Posterior cingulate gyrus (tissue), 11 donors: ENCODE measurements at regions not wholly inside any gene's neighbourhood (a gene's known extent, or its start where the extent isn't known, plus 50 kb on each side); places are given as distances from the start of the nearest gene placed in this dataset.

ENCODE experiments used
- DNase-seq, 10 donors: peaks; one replicate each; pipeline versions ENCODE4 v3.0.0 to v3.0.0-alpha.2; 2020 to 2021; ENCODE audit warnings: mixed read lengths in 3 of 10
- intact Hi-C: fragments of 100-400 bp; cut with DNase I; formaldehyde crosslinking; loops from one replicate; pipeline ENCODE4 v1.15.1; 2023

DNA sequence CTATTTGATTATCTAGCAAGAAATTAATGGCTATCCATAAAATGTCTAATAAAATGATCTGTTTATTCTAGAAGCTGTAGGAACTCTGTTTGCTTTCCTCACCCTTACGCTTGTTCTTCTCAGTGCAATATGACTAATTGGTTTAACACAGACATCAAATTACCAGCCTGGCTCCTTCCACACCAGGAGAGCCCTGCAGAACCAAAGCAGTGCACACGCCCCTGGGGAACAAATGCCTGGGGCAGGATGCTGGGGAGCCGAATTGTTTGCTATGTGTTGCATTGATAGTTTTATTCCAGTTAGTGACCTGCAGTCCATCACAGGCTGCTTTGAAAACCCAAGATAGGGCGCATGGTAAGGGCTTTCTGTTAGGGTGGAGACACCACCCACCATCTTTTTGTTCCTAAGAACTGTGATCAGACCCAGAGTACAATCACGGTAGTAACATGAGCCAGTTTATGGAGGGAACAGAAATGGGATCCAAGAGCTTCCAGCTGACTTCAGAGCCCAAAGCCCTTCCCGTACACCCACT lies 126.4 kb upstream of the CD93 start:
- intact Hi-C loops = no loop called here
- DNase-seq = no peak

DNA sequence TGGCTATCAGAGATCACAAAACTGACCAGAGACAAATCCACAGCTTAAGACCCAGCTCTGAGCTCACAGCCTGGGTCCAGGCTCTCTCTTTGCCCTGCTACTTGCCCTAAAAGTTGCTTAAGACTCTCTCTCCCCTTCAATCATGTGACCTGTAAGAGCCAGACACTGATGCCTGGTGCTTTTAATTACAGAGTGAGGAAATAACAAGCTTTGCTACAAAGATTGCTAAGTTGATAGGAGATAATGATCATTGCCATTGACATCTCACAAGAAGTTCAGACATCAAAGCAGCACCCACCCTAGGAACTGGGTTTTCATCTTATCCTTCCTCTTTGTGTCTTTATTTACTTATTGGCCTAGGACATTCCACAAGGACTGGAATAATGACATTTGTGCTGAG lies 125.9 kb upstream of the CD93 start:
- intact Hi-C loops = no loop called here
- DNase-seq = no peak

DNA sequence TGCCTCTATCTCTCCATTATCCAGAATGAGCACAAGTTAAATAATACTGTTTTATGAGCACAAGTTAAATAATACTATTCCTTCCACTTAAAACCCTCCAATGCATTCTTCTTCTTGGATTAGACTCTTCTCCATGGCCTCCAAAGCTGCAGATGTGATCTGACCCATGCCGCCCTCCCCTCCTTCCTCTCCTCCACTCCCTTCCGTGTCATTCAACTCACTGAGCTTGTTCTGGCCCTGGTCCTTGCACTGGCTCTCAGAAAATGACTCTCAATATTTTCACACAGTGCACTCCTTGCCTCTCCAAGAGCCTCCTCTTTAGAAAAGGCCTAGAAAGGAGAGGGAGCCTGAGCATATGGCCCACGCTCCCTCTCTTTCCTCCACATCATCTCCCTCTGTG lies 125.0 kb upstream of the CD93 start:
- intact Hi-C loops = no loop called here
- DNase-seq = no peak

DNA sequence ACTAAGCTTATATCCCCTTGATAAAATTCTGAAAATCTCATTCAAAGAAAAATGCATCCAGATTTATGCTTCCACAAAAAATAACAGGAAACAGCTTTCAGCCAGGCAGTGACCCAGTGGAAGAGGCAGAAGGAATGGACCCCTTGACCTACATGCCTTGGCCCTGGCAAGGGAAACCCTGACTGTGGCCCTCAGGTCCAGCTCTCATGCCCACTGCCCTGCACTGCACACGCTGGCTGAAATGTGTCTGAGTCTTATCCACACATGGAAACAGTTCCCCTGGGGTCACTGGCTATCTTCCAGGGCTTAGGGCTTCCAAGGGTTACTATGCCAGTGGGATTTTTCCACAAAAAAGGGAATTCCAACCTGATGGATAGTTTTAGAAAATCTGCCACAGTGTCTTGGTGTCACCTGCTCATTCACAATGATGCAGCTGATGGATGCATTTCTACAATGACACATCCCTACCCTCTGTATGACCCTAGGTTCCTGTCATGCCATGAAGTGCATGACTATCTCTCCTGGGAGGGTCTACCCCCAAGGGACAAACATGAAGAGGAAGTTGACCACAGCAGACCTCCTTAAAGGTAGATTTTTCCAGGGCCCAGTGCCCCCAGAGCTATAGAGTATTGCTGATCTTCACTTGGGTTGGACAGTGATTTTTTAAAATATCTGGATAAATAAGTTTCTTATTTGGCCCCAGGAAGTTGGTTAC lies 121.9 kb upstream of the CD93 start:
- intact Hi-C loops = no loop called here
- no peak for DNase-seq

DNA sequence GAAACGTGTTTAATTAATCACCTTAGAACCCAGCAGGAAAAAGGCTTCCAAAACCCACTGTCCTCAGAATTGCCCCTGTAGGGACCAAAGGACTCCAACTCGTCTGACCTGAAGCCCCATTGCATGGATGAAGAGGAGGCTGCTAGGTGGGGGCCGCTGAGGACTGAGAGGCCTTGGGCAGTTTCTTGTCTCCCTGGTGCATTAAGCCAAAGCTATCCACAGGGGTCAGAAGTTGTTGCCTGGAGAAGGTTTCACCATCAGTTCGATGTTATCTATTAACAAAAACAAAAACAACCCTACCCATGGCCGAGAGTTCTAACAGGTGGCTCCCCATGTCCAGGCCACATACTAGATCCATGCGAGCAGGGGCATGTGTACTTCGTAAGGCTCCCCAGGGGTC lies 120.9 kb upstream of the CD93 start:
- no peak for DNase-seq
- intact Hi-C loops = no loop called here

DNA sequence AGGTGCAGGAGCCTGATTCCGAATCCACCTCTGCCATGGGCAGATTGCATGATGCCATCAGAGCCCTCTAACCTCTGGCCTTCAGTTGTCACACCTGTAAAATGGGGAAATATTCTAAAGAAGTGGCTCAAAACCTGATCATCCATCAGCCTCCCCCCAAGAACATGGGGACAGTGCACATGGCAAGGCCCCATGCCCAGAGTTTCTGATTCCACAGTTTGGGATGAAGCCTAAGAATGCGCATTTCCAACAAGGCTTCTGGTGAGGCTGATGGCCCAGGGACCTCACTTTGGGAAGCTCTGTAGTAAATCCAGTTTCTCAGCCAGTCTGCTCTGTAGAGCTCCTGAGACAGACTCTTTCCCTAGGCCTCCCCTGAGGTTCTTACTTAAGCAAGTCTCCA lies 119.9 kb upstream of the CD93 start:
- no peak for DNase-seq
- intact Hi-C loops = no loop called here

DNA sequence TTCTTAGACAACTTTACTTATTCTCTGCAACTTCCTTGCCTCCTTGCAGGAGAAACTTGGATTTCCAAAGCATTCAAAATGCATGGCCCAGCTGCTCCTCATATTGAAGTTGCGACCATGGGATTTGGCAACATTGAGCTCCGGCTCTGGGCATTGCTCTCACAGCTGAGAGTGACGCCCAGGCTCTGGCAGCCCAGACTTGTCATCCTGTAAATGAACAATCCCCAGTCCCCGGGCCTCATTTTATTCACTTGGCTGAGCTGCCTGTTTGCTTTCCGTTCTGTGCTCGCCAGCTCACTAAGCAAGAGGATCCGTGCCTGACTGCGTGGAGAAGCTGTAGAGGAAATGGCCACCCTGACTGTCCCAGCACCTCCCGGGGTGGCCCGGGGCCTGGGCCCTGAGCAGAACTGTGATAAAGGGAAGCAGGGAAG lies 119.5 kb upstream of the CD93 start:
- peak; percentile 49 to 95 (median 72) for DNase-seq
- intact Hi-C loops = no loop called here

DNA sequence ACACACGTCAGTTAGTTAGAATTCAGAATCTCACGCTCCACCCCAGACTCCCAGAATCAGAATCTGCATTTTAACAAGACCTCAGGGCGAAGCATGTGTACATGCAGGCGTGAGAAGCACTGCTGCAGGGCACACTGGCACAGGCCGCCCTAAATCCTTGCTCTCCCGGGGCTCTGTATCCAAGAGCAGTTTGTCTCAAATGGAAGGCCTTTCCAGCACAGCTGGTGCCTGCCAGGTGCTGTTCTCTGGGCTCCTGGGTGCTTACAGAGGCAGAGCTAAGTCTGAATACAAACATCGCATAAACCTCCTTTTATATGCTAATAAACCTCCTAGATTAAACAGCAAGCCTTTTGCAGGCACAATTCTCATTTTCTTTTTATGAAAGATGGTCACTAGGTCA lies 119.1 kb upstream of the CD93 start:
- DNase-seq = peak in 6 of 10 donors; percentile 27 to 89 (median 51)
- intact Hi-C loops = no loop called here

DNA sequence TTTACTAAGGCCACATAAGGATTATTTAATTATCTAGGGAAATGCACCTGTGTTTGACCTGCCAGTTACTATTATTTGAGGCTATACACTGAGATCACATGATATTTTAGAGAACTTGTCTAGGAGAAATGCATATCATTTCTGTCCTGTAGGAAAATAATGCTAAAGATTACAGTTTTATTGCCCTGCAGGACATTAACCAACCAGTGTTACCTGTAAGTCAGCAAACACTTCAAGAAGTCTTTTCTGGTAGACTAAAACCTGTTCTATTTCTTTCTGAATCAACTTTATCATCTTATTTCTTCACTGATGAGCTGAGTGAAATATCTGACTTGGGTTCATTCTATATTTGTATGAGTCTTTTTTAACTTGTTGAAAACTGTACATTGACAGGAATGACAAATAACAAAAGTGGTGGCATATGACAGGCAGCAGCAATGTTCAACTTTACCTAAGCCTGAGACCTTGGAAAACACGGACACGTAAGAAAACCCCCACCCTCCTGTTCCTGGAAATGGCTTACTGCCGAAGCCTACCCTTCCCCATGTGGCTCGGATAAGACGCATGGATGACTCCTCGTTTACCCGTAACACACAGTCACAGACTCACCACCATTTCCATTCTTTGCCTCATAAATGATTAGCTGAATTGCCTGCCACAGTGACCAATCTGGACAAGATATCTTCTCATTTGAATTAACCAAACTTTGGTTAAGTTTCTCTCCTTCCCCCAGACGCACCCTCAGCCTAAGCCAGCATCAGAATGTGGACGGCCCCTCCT lies 118.0 kb upstream of the CD93 start:
- no peak for DNase-seq
- intact Hi-C loops = no loop called here

DNA sequence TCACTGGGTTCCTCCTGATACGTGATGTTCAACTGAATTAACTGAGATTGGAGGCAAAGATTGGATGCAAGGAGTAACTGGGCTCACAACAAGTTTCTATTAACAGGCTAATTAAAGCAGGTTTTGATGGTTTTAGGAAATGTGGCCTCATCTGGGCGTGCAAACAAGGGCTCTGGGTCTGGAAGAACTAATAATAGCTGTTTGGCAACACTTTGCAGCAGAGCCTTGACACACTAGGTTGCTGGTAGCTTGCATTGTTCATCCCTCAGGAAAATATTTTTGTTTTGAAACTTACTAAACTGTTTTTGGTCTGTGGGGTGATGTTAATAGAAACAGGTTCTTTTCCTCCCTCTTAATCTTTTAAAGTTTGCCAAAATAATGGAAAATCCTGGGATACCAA lies 117.2 kb upstream of the CD93 start:
- no peak for DNase-seq
- intact Hi-C loops = no loop called here

DNA sequence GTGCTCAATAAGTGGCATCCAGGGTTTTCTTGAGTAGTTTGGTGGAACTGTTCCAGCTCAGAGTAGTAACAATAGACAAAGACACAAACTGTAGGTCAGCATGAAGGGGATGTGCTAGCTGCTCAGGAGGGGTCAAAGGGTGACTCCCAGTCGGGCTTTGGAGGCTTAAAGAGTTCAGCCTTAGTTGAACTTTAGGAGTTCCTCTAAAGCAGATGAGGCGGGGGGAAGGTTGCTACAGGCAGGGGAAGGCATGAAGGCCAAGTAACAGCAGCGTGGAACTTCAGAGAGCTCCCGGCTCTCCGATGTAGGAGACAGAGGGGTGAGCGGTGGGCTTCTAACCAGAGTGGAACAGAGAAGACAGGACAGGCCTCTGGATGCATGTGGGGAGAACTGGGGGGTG lies 115.5 kb upstream of the CD93 start:
- no peak for DNase-seq
- intact Hi-C loops = no loop called here

DNA sequence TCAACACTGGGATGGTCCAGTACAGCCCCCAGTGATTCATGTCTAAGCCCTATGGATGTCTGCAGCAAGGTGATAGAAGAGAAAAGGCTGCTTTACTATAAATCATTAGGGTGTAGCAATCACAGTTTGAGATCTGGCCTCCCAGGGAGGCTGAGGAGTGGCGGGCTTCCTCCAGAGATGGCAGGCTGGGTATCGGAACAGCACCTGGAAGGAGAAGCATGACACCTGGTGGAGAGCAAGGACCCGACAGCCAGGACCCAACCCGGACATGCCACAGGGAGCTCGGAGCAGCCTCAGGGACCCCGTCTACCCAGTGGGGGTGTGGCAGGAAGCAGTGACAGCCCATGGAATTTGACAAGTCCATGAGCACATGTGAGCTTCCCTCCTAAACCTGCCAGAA lies 114.8 kb upstream of the CD93 start:
- intact Hi-C loops = no loop called here
- DNase-seq = no peak

DNA sequence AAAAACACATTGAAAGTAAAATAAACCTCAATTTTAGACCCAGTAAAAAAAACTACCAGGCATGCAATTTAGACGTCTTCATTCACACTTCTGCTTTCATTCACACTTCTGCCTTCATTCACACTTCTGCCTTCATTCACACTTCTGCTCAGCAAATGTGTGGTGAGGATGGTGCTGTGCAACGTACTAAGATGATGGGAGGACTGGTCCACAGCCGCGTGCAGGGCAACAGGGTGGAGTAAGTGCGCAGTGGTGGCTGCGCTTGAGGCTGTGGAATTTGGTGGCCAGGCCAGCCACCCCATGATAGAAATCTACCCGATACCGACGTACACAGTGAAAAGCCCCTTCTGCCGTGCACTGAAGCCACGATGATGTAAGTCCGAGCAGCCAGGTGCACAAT lies 114.3 kb upstream of the CD93 start:
- DNase-seq = no peak
- intact Hi-C loops = no loop called here

DNA sequence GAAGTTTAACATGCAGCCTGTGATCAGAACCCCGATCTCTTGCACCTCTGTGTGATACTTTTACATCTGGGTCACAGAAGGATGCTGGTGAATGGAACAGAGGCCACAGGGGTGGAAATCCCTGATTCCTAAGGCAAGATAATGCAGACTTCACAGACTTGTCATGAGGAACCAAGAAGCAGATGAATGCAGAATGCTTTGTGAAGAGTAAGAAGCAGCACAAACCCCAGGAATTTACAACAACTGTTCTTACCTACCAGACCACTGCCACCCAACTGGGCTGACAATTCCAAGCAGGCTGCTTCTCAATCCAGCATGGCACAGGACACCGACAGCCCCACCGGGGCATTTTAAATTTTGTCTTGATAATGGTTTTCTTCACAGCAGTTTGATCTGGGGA lies 113.2 kb upstream of the CD93 start:
- intact Hi-C loops = no loop called here
- no peak for DNase-seq

DNA sequence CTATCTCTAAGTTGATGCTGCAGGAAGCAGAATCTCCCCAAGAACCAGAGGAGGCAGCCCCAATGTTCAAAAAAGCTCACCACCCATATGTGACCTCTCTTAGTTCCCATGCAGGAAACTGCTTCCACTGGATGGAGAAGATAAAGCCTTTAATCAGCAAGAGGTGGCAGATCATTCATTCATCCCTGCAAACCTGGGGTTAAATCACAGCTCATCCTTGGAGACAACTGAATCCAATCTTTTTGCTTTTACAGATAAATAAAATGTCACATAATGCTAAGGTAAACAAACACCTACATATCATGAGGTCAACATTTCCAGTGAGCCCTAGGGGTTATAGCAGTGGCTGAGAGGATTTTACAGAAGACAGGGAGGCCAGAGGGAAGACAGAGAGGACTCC lies 112.7 kb upstream of the CD93 start:
- intact Hi-C loops = no loop called here
- no peak for DNase-seq

DNA sequence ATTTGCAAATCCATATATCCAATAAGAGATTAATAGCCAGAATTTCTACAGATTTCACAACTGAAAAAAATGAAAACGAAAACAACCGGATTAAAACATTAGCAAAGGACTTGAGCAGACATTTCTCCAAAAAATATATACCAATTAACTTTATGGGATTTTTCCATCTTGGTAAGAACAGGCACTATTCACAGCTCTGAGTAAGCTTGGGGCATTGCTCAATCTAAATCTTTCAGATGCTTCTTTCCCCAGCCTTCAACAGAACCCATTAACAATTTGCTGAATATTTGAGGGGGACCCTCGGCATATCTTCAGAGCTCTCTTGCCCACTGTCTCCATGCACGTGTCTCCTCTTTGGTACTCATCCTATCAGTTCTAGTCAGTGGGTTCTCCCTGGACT lies 111.7 kb upstream of the CD93 start:
- no peak for DNase-seq
- intact Hi-C loops = no loop called here

DNA sequence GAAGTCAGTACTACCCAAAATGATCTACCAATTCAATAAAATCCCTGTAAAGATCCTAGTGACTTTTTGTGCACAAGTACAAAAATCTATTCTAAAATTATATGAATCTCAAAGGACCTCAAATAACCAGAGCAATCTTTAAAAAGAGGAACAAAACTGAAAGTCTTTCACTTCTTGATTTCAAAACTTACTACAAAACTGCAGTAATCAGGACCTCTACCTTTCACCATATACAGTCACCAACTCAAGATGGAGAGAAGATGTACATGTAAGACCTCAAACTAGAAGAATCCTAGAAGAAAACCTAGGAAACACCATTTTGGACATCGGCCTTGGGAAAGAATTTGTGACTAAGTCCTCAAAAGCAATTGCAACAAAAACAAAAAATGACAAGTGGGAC lies 109.5 kb upstream of the CD93 start:
- intact Hi-C loops = no loop called here
- DNase-seq = no peak

DNA sequence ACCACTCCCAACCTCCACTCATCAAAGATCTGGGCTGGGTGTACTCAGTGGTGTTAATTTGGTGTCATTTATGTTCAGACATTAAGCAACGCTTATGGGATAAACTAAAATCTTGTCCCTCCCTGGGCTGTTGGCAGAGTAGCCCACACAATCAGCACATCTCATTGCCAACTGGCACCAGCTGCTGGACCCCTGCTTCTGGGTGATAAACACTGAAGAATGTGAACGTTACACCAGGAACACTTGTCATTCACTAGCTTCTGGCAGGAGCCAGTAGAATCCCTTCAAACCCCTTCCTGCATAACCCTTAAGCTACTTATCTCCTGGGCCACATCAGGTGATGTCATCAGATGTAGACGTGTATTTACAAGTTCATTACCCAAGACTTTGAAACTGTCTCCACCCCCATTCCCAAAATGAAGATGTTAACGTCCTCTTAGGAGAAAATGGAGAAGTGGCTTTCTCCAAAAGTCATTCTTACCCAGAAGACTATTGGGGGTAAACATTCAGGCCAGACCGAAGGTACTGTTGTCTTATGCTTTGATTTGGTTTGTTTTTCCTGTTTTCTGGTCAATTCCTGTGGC lies 107.8 kb upstream of the CD93 start:
- no peak for DNase-seq
- intact Hi-C loops = no loop called here

DNA sequence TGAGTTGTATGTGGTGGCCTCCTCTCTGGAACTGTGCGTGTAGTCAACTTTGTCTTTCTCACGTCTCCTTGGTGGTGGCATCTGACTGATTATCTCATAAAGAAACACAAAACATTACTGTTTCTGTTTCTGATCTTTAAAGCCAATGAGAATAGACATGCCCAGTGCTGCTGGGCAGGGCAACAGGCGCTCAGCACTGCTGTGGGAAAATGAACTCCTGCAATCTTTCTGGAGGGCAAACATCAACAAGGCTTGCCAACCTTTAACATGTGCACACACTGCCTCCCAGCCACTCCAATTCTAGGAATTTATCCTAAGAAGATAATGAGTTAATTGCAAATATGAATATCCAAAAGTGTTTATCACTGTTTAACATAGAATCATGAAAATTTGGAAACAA lies 106.3 kb upstream of the CD93 start:
- intact Hi-C loops = no loop called here
- DNase-seq = no peak

DNA sequence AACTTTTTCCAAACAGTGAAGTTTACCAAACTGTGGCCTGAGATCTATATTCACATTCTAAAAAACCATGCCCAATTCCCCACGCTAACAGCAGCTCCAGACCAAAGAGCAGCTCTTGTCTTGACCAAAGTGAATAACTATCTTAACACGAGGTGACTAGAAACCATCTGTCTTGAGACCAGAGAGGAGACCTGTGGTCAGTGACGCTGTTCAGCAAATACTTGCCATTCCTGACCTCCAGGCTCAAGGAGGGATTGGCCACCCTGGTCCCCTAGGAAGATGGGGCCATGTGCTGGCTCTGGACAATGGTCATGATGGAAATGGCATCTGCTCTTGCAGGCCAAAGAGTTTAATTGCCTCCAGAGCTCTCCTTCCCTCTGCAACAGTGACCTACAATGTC lies 104.4 kb upstream of the CD93 start:
- DNase-seq = no peak
- intact Hi-C loops = no loop called here

DNA sequence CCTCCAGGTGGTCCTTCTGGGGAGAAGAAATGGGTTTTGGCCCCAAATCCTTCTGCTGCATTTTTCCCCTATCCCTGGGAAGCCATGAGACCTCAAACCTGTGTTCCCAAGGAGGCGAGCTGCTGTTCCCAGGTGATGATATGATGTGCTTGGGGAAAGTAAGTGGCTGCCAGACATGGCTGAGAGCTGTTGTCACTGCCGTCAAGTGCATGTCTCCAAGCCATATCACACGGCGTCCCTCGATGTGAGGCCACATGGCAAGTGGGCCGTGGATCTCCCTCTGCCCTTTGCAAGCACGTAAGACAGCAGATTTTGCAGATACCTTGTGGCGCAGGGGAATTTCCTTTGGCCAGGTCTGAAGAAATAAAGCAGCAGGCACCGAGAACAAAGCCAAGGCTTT lies 103.7 kb upstream of the CD93 start:
- DNase-seq = no peak
- intact Hi-C loops = no loop called here

DNA sequence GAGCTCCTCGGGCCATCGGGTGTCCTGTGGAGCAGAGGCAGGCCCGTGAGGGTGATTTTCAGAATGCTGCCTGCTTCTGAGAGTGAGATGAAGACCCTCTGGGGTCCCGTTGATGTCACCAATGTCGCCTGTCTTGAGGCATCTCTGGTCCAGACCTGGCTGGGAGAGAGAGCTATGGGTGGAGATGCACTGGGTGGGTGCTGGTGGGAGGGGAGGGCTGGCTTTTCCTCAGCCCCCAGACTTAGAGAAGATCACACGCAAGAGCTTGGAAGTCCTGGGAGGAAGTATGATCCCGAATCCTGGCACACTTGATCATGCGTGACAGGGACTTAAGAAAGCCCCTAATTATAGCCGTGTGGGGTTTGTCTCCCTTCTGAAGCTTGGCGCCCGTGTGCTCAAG lies 103.2 kb upstream of the CD93 start:
- no peak for DNase-seq
- intact Hi-C loops = no loop called here
